Left lung (tissue), 4 donors: ENCODE measurements at regions not wholly inside any gene's neighbourhood (a gene's known extent, or its start where the extent isn't known, plus 50 kb on each side); places are given as distances from the start of the nearest gene placed in this dataset.

Experiments used
- ATAC-seq: fragments of 200-7000 bp; cut with Tn5 transposase; one replicate; pipeline ENCODE4 v1.9.1; 2020; ENCODE audit warnings: moderate library complexity
- DNase-seq, 4 donors: peaks; one replicate each; pipeline ENCODE4 v3.0.0-alpha.2; 2013 to 2020
- H3K27ac ChIP-seq, 2 donors: fragments of 200-600 bp; sonication (generic) in 1 of 2; one replicate each; pipeline versions ENCODE4 v1.5.0 to v1.8.0; 2020 to 2021
- H3K27me3 ChIP-seq, 2 donors: fragments of 200-600 bp; sonication (generic) in 1 of 2; one replicate each; pipeline versions ENCODE4 v1.5.0 to v1.8.0; 2020 to 2021
- H3K36me3 ChIP-seq, 2 donors: fragments of 200-600 bp; sonication (generic) in 1 of 2; one replicate each; pipeline versions ENCODE4 v1.5.0 to v1.8.0; 2020 to 2021
- H3K4me1 ChIP-seq, 2 donors: fragments of 200-600 bp; one replicate each; pipeline ENCODE4 v1.8.0; 2021
- H3K4me3 ChIP-seq, 2 donors: fragments of 200-600 bp; sonication (generic) in 1 of 2; one replicate each; pipeline versions ENCODE4 v1.5.0 to v1.8.0; 2020 to 2021; ENCODE audit warnings: mild to moderate bottlenecking in 1 of 2
- H3K9me3 ChIP-seq, 2 donors: fragments of 200-600 bp; sonication (generic) in 1 of 2; one replicate each; pipeline versions ENCODE4 v1.5.0 to v1.8.0; 2020 to 2021
- CTCF ChIP-seq, 2 donors: fragments of 200-600 bp; sonication (generic) in 1 of 2; IDR thresholded peaks; one replicate each; pipeline versions ENCODE4 v1.5.0 to v1.8.0; 2021; ENCODE audit warnings: antibody characterized with exemption in 2 of 2
- intact Hi-C, 2 donors: fragments of 100-400 bp; cut with DNase I; formaldehyde crosslinking; loops; one replicate each; pipeline versions ENCODE4 v1.11.2 to v1.14.2; 2022
- donor health status: DM: no; HTN: yes; CAD: no.
- donor health status: DM: no; HTN: no; CAD: no.

GRCh38 chr13:106361621-106362020, 173.8 kb downstream of the EFNB2 start:
- no peaks in the 10 kb centered on the region for H3K36me3 ChIP-seq
- no peak for ATAC-seq
- H3K9me3 ChIP-seq = peaks cover 0 to 15% of the 10 kb centered on the region in 2 donors
- no peak for DNase-seq
- no peak for TF ChIP-seq CTCF (IDR thresholded peaks at IDR 0.05)
- H3K27me3 ChIP-seq = no peaks in the 10 kb centered on the region
- H3K4me3 ChIP-seq = no peak overlapping the region
- H3K27ac ChIP-seq = no peak overlapping the region
- intact Hi-C loops = no loop called here
- no peaks in the 10 kb centered on the region for H3K4me1 ChIP-seq

- no peak overlapping the region for H3K27ac ChIP-seq
- no peaks in the 10 kb centered on the region for H3K9me3 ChIP-seq
- H3K36me3 ChIP-seq = no peaks in the 10 kb centered on the region
- intact Hi-C loops = no loop called here
- H3K27me3 ChIP-seq = no peaks in the 10 kb centered on the region
- DNase-seq = no peak
- TF ChIP-seq CTCF (IDR thresholded peaks at IDR 0.05) = no peak
- H3K4me3 ChIP-seq = no peak overlapping the region
- H3K4me1 ChIP-seq = no peaks in the 10 kb centered on the region
- ATAC-seq = no peak
These were observed 178.3 kb downstream of the EFNB2 start for GRCh38 chr13:106357198-106357597.

- ATAC-seq = no peak
- Histone ChIP-seq H3K9me3 (no peaks in the 10 kb centered on the region), H3K27ac (no peak overlapping the region), H3K36me3 (no peaks in the 10 kb centered on the region), H3K27me3 (no peaks in the 10 kb centered on the region), H3K4me3 (no peak overlapping the region), H3K4me1 (no peaks in the 10 kb centered on the region)
- no peak for TF ChIP-seq CTCF (IDR thresholded peaks at IDR 0.05)
- DNase-seq = no peak
- intact Hi-C loops = no loop called here
These were observed 179.6 kb downstream of the EFNB2 start for GRCh38 chr13:106355866-106356265.

- TF ChIP-seq CTCF (IDR thresholded peaks at IDR 0.05) = no peak
- no peak overlapping the region for H3K27ac ChIP-seq
- DNase-seq (no peak), ATAC-seq (no peak)
- H3K4me3 ChIP-seq = no peak overlapping the region
- H3K36me3 ChIP-seq = no peaks in the 10 kb centered on the region
- H3K27me3 ChIP-seq = peaks cover 0 to 7% of the 10 kb centered on the region in 2 donors
- intact Hi-C loops = no loop called here
- no peaks in the 10 kb centered on the region for H3K4me1 ChIP-seq
- no peaks in the 10 kb centered on the region for H3K9me3 ChIP-seq
These were observed 180.5 kb downstream of the EFNB2 start for GRCh38 chr13:106354961-106355360.

GRCh38 chr13:106352850-106353249, 182.6 kb downstream of the EFNB2 start:
- Histone ChIP-seq H3K4me1 (peaks cover 0 to 4% of the 10 kb centered on the region in 2 donors), H3K4me3 (no peak overlapping the region), H3K9me3 (no peaks in the 10 kb centered on the region), H3K27me3 (peaks cover 11 to 28% of the 10 kb centered on the region in 2 donors), H3K27ac (no peak overlapping the region), H3K36me3 (no peaks in the 10 kb centered on the region)
- DNase-seq (no peak), ATAC-seq (no peak)
- TF ChIP-seq CTCF (IDR thresholded peaks at IDR 0.05) = no peak
- intact Hi-C loops = no loop called here
